ENCODE measurements at regions not wholly inside any gene's neighbourhood (a gene's known extent, or its start where the extent isn't known, plus 50 kb on each side); places are given as distances from the start of the nearest gene placed in this dataset.

- H3K9me3 ChIP-seq (replicated peaks; ENCODE audit: control insufficient read depth, insufficient read depth, low read length), result no peaks in the 10 kb centered on the region
- intact Hi-C loops (cut with micrococcal nuclease), result no loop called here
- H3K27ac ChIP-seq (ENCODE audit: insufficient read depth, low read depth, low read length), result no peak overlapping the region
- DNase-seq (ENCODE audit: low read depth, low spot score), result no peak
- no peaks in the 10 kb centered on the region for H3K27me3 ChIP-seq (ENCODE audit: control insufficient read depth in 2 of 2, insufficient read depth in 2 of 2, low read length in 2 of 2)
- H4K20me1 ChIP-seq (replicated peaks; ENCODE audit: control insufficient read depth, extremely low read depth, insufficient read depth, low read length), result no peaks in the 10 kb centered on the region
- H3K4me1 ChIP-seq (ENCODE audit: control insufficient read depth, extremely low read depth, insufficient read depth, low read length), result peaks cover 5% of the 10 kb centered on the region
- BruUV-seq (replicated peaks), result no TSS peak
- H3K79me2 ChIP-seq (ENCODE audit: control insufficient read depth, insufficient read depth, low read length), result no peaks in the 10 kb centered on the region
- H3K36me3 ChIP-seq (ENCODE audit: control insufficient read depth in 2 of 2, extremely low read depth in 1 of 2, insufficient read depth in 2 of 2, low read length in 2 of 2), result no peaks in the 10 kb centered on the region
- FAIRE-seq, result no peak
- H2AFZ ChIP-seq (ENCODE audit: low read depth, low read length), result no peak overlapping the region
- CTCF ChIA-PET, result interaction anchor here (1.2 kb wide), 1 partner anchor 10 kb away, joined by 3 read pairs; no protein-coding TSS in a partner anchor
- dilution Hi-C loops (cut with MboI; ENCODE audit: extremely low pct_ligation_motif_present, low sequenced_read_pairs), result no loop called here
- no peak overlapping the region for H3K9ac ChIP-seq (replicated peaks; ENCODE audit: extremely low read depth, insufficient read depth, low read length)
- no peak for TF ChIP-seq CTCF (IDR thresholded peaks at IDR 0.05; ENCODE audit: extremely low read depth in 1 of 2, insufficient read depth in 1 of 2, low read depth in 1 of 2, low read length in 2 of 2)
- TF ChIP-seq POLR2AphosphoS5 (IDR thresholded peaks at IDR 0.05; ENCODE audit: insufficient read depth, low read depth, low read length), result no peak
- no peak for TF ChIP-seq JUN (IDR thresholded peaks at IDR 0.05; ENCODE audit: borderline replicate concordance, insufficient read depth, insufficient read length, low read depth)
- no peak for TF ChIP-seq POLR2A (IDR thresholded peaks at IDR 0.05; ENCODE audit: low read depth, low read length)
- no peaks in the 10 kb centered on the region for H3K9me1 ChIP-seq (replicated peaks; ENCODE audit: control insufficient read depth, extremely low read depth, insufficient read depth, low read length)
- no peak overlapping the region for H3K4me3 ChIP-seq (replicated peaks in 1 of 3; ENCODE audit: insufficient read depth in 1 of 3, low read depth in 1 of 3, low read length in 3 of 3)
- no peak overlapping the region for H3K4me2 ChIP-seq (ENCODE audit: insufficient read depth, low read length)
- POLR2A ChIA-PET, result no interaction called here
These were observed 154.1 kb upstream of the ADO start for GRCh38 chr10:62650411-62650810.

GRCh38 chr10:62651341-62651740 is 153.2 kb upstream of the ADO start:
- H3K9me3 ChIP-seq (replicated peaks; ENCODE audit: control insufficient read depth, insufficient read depth, low read length), result no peaks in the 10 kb centered on the region
- intact Hi-C loops (cut with micrococcal nuclease), result no loop called here
- no peaks in the 10 kb centered on the region for H3K36me3 ChIP-seq (ENCODE audit: control insufficient read depth in 2 of 2, extremely low read depth in 1 of 2, insufficient read depth in 2 of 2, low read length in 2 of 2)
- H3K9me1 ChIP-seq (replicated peaks; ENCODE audit: control insufficient read depth, extremely low read depth, insufficient read depth, low read length), result no peaks in the 10 kb centered on the region
- no peak overlapping the region for H2AFZ ChIP-seq (ENCODE audit: low read depth, low read length)
- H3K9ac ChIP-seq (replicated peaks; ENCODE audit: extremely low read depth, insufficient read depth, low read length), result no peak overlapping the region
- no peak for FAIRE-seq
- dilution Hi-C loops (cut with MboI; ENCODE audit: extremely low pct_ligation_motif_present, low sequenced_read_pairs), result no loop called here
- H3K27ac ChIP-seq (ENCODE audit: insufficient read depth, low read depth, low read length), result no peak overlapping the region
- no peak overlapping the region for H3K4me2 ChIP-seq (ENCODE audit: insufficient read depth, low read length)
- DNase-seq (ENCODE audit: low read depth, low spot score), result no peak
- no peak overlapping the region for H3K4me3 ChIP-seq (replicated peaks in 1 of 3; ENCODE audit: insufficient read depth in 1 of 3, low read depth in 1 of 3, low read length in 3 of 3)
- ChIA-PET POLR2A (no interaction called here), CTCF (no interaction called here)
- peaks cover 5% of the 10 kb centered on the region for H3K4me1 ChIP-seq (ENCODE audit: control insufficient read depth, extremely low read depth, insufficient read depth, low read length)
- no peaks in the 10 kb centered on the region for H3K27me3 ChIP-seq (ENCODE audit: control insufficient read depth in 2 of 2, insufficient read depth in 2 of 2, low read length in 2 of 2)
- TF ChIP-seq MAX (IDR thresholded peaks at IDR 0.05; ENCODE audit: insufficient read depth, insufficient read length) (no peak), GATA2 (IDR thresholded peaks at IDR 0.05; ENCODE audit: insufficient read depth, insufficient read length, low read depth, low read length) (no peak), EZH2 (IDR thresholded peaks at IDR 0.05; ENCODE audit: borderline replicate concordance, low read depth, low read length, severe bottlenecking) (no peak), POLR2AphosphoS5 (IDR thresholded peaks at IDR 0.05; ENCODE audit: insufficient read depth, low read depth, low read length) (no peak), JUN (IDR thresholded peaks at IDR 0.05; ENCODE audit: borderline replicate concordance, insufficient read depth, insufficient read length, low read depth) (no peak), CTCF (IDR thresholded peaks at IDR 0.05; ENCODE audit: extremely low read depth in 1 of 2, insufficient read depth in 1 of 2, low read depth in 1 of 2, low read length in 2 of 2) (no peak), MYC (IDR thresholded peaks at IDR 0.05; ENCODE audit: low read depth, low read length) (no peak), FOS (IDR thresholded peaks at IDR 0.05; ENCODE audit: borderline replicate concordance, insufficient read depth, low read length) (no peak), POLR2A (IDR thresholded peaks at IDR 0.05; ENCODE audit: low read depth, low read length) (no peak)
- H4K20me1 ChIP-seq (replicated peaks; ENCODE audit: control insufficient read depth, extremely low read depth, insufficient read depth, low read length), result no peaks in the 10 kb centered on the region
- no TSS peak for BruUV-seq (replicated peaks)
- H3K79me2 ChIP-seq (ENCODE audit: control insufficient read depth, insufficient read depth, low read length), result no peaks in the 10 kb centered on the region
